Large intestine (tissue), 3 donors: ENCODE measurements at regions not wholly inside any gene's neighbourhood (a gene's known extent, or its start where the extent isn't known, plus 50 kb on each side); places are given as distances from the start of the nearest gene placed in this dataset.
A peak's percentile ranks its signal among the peaks of the same experiment; 100 is the strongest.

Experiments used
- DNase-seq, 2 donors: peaks; one replicate each; pipeline versions ENCODE4 v3.0.0 to v3.0.0-alpha.2; 2013
- H3K27ac ChIP-seq: one replicate; pipeline ENCODE4 v1.5.1; 2013; ENCODE audit warnings: low read length
- H3K27me3 ChIP-seq: 2 replicates; pipeline ENCODE4 v1.6.1; 2013; ENCODE audit warnings: low read length; ENCODE audit not compliant: control insufficient read depth, insufficient read depth
- H3K36me3 ChIP-seq: 2 replicates; pipeline ENCODE4 v1.6.1; 2013; ENCODE audit warnings: low read length; ENCODE audit not compliant: control insufficient read depth, insufficient read depth
- H3K4me1 ChIP-seq: one replicate; pipeline ENCODE4 v1.6.1; 2013; ENCODE audit warnings: low read length; ENCODE audit not compliant: control insufficient read depth, insufficient read depth
- H3K4me3 ChIP-seq: one replicate; pipeline ENCODE4 v1.5.1; 2013; ENCODE audit warnings: low read length
- H3K9me3 ChIP-seq: one replicate; pipeline ENCODE4 v1.6.1; 2013; ENCODE audit warnings: mild to moderate bottlenecking, low read depth, low read length, moderate library complexity; ENCODE audit not compliant: control insufficient read depth
- WGBS: methylation state at CpG from one replicate; pipeline ENCODE4 v1.1.5; 2013; ENCODE audit warnings: low lambda C conversion rate; ENCODE audit not compliant: insufficient coverage; 5-methylcytosine and 5-hydroxymethylcytosine counted together

DNA sequence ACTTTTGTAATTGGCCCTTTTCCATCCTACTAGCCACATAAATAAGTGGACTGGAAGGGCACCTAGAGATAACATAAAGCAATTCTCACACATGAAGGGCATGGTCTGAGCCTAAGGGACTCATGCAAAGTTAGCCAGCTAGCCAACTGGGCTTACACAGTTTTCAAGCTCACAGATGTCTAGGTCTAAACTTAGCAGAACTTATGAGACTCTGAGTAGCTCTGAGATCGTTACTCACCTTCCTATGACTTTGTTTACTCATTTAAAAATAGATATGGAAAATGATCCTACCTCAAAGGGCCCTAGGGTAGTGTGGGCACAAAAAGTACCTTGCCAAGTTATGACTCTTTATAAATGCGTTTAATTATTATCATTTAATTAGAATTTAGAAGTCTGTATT, 410.4 kb upstream of the MPDZ start:
- WGBS = 100% methylated on average over 2 of the region's 2 CpGs

GRCh38 chr9:13688990-13689600, 409.6 kb upstream of the MPDZ start:
- H3K27ac ChIP-seq = no peak overlapping the region
- no peaks in the 10 kb centered on the region for H3K27me3 ChIP-seq
- no peaks in the 10 kb centered on the region for H3K9me3 ChIP-seq
- no peak for DNase-seq
- H3K4me1 ChIP-seq = no peaks in the 10 kb centered on the region
- no peaks in the 10 kb centered on the region for H3K36me3 ChIP-seq
- H3K4me3 ChIP-seq = no peak overlapping the region
- no CpG with 5 or more reads among the region's 1 CpG for WGBS

More for the DNA sequence above, 410.4 kb upstream of the MPDZ start:
- Histone ChIP-seq H3K9me3 (no peaks in the 10 kb centered on the region), H3K27ac (no peak overlapping the region), H3K4me1 (no peaks in the 10 kb centered on the region), H3K27me3 (no peaks in the 10 kb centered on the region), H3K4me3 (no peak overlapping the region), H3K36me3 (no peaks in the 10 kb centered on the region)
- no peak for DNase-seq

DNA sequence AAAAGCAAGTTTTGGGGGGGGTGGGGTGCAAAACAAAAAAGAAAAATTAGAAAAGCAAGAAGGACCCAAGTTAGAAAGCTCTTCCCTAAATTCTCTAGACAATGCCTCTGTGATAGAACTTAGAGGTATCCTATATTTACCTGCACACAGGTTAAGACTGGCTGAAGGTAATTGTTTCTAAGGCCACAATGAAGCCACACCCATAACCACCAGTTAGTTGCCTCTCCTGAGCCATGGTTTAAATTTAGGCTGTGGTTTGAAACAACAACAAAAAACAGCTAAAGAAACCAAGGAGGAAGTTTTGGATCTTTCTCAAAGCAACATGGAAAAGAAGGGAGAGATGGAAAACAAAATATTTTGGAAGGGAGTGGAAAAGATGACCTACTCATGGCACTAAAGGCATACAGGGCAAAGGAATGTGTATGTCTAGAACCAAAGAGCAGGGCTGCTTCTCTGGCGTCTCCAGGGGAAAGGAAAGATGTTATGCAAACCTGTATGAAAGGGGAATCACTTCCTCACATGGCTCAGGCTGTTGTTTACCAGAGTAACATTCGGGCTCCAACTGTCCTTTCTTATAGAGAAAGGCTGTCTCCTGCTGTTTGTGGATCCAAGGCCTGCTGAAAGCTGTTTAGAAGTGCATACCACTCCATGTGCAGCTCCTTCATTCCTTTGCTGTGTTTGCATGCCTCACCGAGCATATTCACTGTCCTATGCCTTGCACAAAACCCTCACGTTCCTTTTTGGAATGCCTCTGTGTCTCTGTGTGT, 408.9 kb upstream of the MPDZ start:
- Histone ChIP-seq H3K36me3 (no peaks in the 10 kb centered on the region), H3K4me3 (no peak overlapping the region), H3K27ac (no peak overlapping the region), H3K27me3 (no peaks in the 10 kb centered on the region), H3K9me3 (no peaks in the 10 kb centered on the region), H3K4me1 (no peaks in the 10 kb centered on the region)
- 40% methylated on average over 2 of the region's 4 CpGs for WGBS
- DNase-seq = no peak

DNA sequence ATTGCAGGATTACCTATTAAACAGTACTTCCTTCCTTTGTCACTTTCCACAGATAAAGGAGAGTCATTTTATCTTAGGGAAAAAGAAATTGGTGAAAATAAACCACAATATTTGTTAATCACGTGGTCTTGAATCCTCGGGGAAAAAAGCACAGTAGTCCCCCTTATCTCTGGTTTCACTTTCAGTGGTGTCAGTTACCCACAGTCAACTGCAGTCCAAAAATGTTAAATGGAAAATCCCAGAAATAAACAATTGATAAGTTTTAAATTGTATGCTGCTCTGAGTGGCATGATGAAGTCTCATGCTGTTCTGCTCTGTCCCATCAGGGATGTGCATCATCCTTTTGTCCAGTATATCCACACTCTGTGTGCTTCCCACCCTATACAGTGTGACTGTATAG, 405.2 kb upstream of the MPDZ start:
- no peak for DNase-seq
- no peak overlapping the region for H3K27ac ChIP-seq
- no peaks in the 10 kb centered on the region for H3K27me3 ChIP-seq
- 50% methylated on average over 1 of the region's 2 CpGs for whole genome bisulfite sequencing
- no peaks in the 10 kb centered on the region for H3K4me1 ChIP-seq
- no peak overlapping the region for H3K4me3 ChIP-seq
- no peaks in the 10 kb centered on the region for H3K36me3 ChIP-seq
- no peaks in the 10 kb centered on the region for H3K9me3 ChIP-seq

GRCh38 chr9:13677801-13678200, 398.3 kb upstream of the MPDZ start:
- H3K27ac ChIP-seq = no peak overlapping the region
- no peaks in the 10 kb centered on the region for H3K9me3 ChIP-seq
- H3K27me3 ChIP-seq = no peaks in the 10 kb centered on the region
- no peak for DNase-seq
- H3K36me3 ChIP-seq = no peaks in the 10 kb centered on the region
- WGBS = no CpG with 5 or more reads among the region's 1 CpG
- no peaks in the 10 kb centered on the region for H3K4me1 ChIP-seq
- no peak overlapping the region for H3K4me3 ChIP-seq

DNA sequence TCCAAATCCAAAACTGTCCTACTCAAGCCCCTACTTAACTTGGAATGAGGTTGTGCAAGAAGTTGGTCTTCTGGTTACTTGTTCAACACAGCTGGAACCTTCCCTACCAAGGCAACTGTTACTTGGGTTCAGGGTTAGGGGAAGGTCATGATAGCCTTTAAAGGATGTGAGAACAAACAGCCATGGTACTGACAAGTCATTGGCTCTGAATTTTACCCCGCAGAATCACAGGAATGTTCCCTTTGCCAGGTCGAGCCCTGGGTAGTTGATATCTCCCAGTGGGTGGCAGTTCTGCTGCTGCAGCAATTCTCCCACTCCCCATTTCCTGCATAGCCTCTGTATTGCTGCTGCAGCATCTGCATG, 396.1 kb upstream of the MPDZ start:
- H3K27ac ChIP-seq = no peak overlapping the region
- no CpG with 5 or more reads among the region's 2 CpGs for WGBS
- DNase-seq = no peak
- H3K27me3 ChIP-seq = no peaks in the 10 kb centered on the region
- H3K9me3 ChIP-seq = no peaks in the 10 kb centered on the region
- no peaks in the 10 kb centered on the region for H3K36me3 ChIP-seq
- no peaks in the 10 kb centered on the region for H3K4me1 ChIP-seq
- H3K4me3 ChIP-seq = no peak overlapping the region

DNA sequence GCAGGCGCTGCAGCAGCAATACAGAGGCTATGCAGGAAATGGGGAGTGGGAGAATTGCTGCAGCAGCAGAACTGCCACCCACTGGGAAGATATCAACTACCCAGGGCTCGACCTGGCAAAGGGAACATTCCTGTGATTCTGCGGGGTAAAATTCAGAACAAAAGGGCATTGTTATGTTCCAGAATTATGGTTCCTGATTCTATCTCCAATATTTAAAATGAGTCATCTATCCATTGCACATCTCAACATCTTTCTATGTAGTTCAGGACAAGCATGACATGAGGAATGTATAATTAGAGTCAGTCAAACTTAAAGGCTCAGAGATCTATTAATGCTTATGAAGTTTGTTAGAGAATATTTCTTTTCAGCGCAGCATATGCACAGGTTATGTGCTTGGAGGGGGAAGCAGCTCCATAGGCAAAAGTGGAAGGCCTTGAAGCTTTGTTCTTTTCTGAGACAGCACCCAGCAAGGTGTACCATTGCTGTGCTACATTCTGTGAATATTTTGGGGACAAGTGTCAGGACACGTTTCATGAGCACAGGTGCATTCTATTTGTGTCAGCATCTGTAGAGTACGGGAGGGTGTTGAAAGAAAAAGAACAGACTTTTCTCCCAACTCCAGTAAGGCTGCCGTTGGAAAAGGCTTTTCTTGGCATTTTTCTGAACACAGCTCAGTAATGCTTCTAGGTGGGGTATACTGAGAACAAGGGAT, 395.6 kb upstream of the MPDZ start:
- no peaks in the 10 kb centered on the region for H3K9me3 ChIP-seq
- no peak for DNase-seq
- WGBS = no CpG with 5 or more reads among the region's 7 CpGs
- no peaks in the 10 kb centered on the region for H3K4me1 ChIP-seq
- no peaks in the 10 kb centered on the region for H3K27me3 ChIP-seq
- no peak overlapping the region for H3K4me3 ChIP-seq
- no peak overlapping the region for H3K27ac ChIP-seq
- no peaks in the 10 kb centered on the region for H3K36me3 ChIP-seq

DNA sequence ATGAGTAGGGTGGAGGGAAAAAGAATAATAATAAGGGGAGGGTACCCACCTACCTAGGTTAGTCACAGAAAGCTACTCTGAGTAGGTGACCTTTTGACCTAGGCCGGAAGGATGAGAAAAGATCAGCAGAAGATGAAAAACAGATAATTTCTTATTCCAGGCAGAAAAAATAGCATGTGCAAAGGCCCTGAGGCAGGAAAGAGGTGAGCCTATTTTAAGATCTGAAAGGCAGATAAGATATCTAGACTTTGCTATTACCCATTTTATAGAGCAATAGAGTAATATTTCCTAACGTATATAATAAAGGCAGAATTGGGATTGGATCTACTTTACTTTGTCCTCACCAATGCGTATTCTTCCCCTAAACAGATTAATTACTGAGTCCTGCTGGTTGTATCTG, 393.9 kb upstream of the MPDZ start:
- Histone ChIP-seq H3K27me3 (no peaks in the 10 kb centered on the region), H3K4me1 (no peaks in the 10 kb centered on the region), H3K36me3 (no peaks in the 10 kb centered on the region), H3K27ac (no peak overlapping the region), H3K4me3 (no peak overlapping the region), H3K9me3 (no peaks in the 10 kb centered on the region)
- DNase-seq = no peak
- WGBS = 53% methylated on average over 2 of the region's 3 CpGs

DNA sequence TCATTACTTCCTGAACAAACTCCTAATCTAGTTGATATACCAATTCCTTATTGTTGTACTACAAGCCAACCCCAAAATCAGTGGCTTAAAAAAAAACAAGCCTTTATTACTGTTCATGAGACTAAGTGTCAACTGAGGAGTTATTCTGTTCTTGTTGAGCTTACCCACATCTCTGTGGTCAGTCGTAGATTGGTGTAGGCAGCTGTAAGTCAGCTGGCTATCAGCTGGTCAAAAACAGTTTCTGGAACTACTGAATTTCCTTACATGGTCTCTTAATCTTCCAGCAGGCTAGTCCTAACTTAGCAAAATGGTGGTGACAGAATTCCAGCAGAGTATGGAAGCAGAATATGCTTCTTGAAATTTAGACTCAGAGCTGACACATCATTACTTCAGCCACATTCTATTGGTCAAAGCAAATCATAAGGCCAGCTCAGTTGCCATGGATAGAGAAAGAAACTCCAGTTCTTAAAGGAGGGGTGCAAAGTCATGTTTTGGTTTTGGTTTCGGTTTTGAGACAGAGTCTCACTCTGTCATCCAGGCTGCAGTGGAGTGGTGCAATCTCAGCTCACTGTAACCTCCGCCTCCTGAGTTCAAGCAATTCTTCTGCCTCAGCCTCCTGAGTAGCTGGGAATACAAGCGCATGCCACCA, 386.1 kb upstream of the MPDZ start:
- Histone ChIP-seq H3K4me1 (no peaks in the 10 kb centered on the region), H3K27me3 (no peaks in the 10 kb centered on the region), H3K4me3 (no peak overlapping the region), H3K9me3 (no peaks in the 10 kb centered on the region), H3K36me3 (no peaks in the 10 kb centered on the region), H3K27ac (no peak overlapping the region)
- peak in 1 of 2 donors; percentile 3 for DNase-seq
- no CpG with 5 or more reads among the region's 4 CpGs for WGBS

DNA sequence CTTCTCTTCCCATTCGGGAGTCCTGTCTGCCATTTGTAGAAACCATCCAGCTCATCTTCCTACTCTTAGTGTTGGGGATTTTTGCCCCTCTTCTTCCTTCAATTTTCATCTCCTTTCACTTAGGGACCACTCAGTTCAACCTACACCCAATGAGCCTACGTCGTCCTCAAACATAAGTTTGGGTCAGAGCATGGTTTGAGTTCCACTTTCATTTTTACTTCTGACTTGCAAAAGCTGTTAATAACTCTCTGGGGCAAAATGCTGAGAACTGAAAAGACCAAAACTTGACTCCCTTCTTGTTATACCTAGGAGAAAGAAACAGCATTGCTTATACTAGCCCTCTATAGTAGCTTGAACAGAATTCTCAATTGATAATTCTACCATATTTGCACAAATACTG, 381.5 kb upstream of the MPDZ start:
- Histone ChIP-seq H3K4me3 (no peak overlapping the region), H3K9me3 (no peaks in the 10 kb centered on the region), H3K4me1 (no peaks in the 10 kb centered on the region), H3K36me3 (no peaks in the 10 kb centered on the region), H3K27ac (no peak overlapping the region), H3K27me3 (no peaks in the 10 kb centered on the region)
- 100% methylated on average over 3 of the region's 3 CpGs for WGBS
- no peak for DNase-seq
